SK-N-SH (cell line): ENCODE measurements at regions not wholly inside any gene's neighbourhood (a gene's known extent, or its start where the extent isn't known, plus 50 kb on each side); places are given as distances from the start of the nearest gene placed in this dataset.

ENCODE experiments used
- CTCF ChIA-PET: fragments of 300-600, 350-600 bp; formaldehyde crosslinking; extraction: SDS; loops from one replicate; lab custom pipeline; 2021; lab: Yijun Ruan, JAX
- POLR2A ChIA-PET: fragments of 350-600 bp; sonication (Branson Sonifier 250); formaldehyde crosslinking; extraction: SDS; loops from one replicate; lab custom pipeline; 2020; ENCODE audit warnings: antibody characterized with exemption, inconsistent platforms; lab: Yijun Ruan, JAX
- DNase-seq: peaks from one replicate; pipeline ENCODE4 v3.0.0; 2012
- H2AFZ ChIP-seq: fragments of 200-600 bp; sonication (generic); 2 replicates; pipeline ENCODE4 v1.8.1; 2016; ENCODE audit warnings: antibody characterized with exemption, mild to moderate bottlenecking, low read depth
- H3F3A ChIP-seq: fragments of 200-600 bp; sonication (generic); replicated peaks from 2 replicates; pipeline ENCODE3; 2016; ENCODE audit warnings: antibody characterized with exemption, mild to moderate bottlenecking; ENCODE audit not compliant: insufficient read depth
- H3K27ac ChIP-seq, 2 experiments: fragments of 200-500 bp in 1 of 2; fragments of 200-600 bp in 1 of 2; sonication (Bioruptor generic) in 1 of 2; sonication (generic), shearing (Covaris generic) in 1 of 2; 2 replicates each; pipeline versions ENCODE4 v1.5.1 to v1.6.1; 2014 to 2016; ENCODE audit warnings: low read depth in 2 of 2, inconsistent platforms in 1 of 2, low read length in 1 of 2, mild to moderate bottlenecking in 1 of 2, mixed read lengths in 1 of 2
- H3K27me3 ChIP-seq: fragments of 200-600 bp; sonication (generic), shearing (Covaris generic); 2 replicates; pipeline ENCODE4 v1.6.1; 2016; ENCODE audit warnings: mixed run types; ENCODE audit not compliant: insufficient read depth
- H3K36me3 ChIP-seq, 2 experiments: fragments of 200-500 bp in 1 of 2; fragments of 200-600 bp in 1 of 2; sonication (Bioruptor generic) in 1 of 2; sonication (generic) in 1 of 2; replicated peaks in 1 of 2; 2 replicates each; pipeline versions ENCODE3 to v1.5.1; 2014 to 2016; ENCODE audit warnings: low read length in 1 of 2, mild to moderate bottlenecking in 1 of 2; ENCODE audit not compliant: insufficient read depth in 2 of 2, control insufficient read depth in 1 of 2
- H3K4me1 ChIP-seq, 2 experiments: fragments of 200-500 bp in 1 of 2; fragments of 200-600 bp in 1 of 2; sonication (Bioruptor generic) in 1 of 2; sonication (generic), shearing (Covaris generic) in 1 of 2; 2 replicates each; pipeline versions ENCODE4 v1.5.1 to v1.6.1; 2014 to 2016; ENCODE audit warnings: low read depth in 1 of 2, low read length in 1 of 2, mixed run types in 1 of 2; ENCODE audit not compliant: insufficient read depth in 2 of 2, control insufficient read depth in 1 of 2
- H3K4me2 ChIP-seq: fragments of 200-600 bp; sonication (generic), shearing (Covaris generic); 2 replicates; pipeline ENCODE4 v1.6.1; 2017; ENCODE audit warnings: mixed run types
- H3K4me3 ChIP-seq, 2 experiments: fragments of 200-500 bp in 1 of 2; fragments of 200-600 bp in 1 of 2; sonication (Bioruptor generic) in 1 of 2; sonication (generic), shearing (Covaris generic) in 1 of 2; 2 replicates each; pipeline versions ENCODE4 v1.5.1 to v1.8.1; 2014 to 2016; ENCODE audit warnings: low read depth in 2 of 2, inconsistent platforms in 1 of 2, low read length in 1 of 2, mild to moderate bottlenecking in 1 of 2, mixed read lengths in 1 of 2, moderate library complexity in 1 of 2
- H3K79me2 ChIP-seq: fragments of 200-600 bp; sonication (generic); 2 replicates; pipeline ENCODE4 v1.8.1; 2017; ENCODE audit warnings: mild to moderate bottlenecking; ENCODE audit not compliant: insufficient read depth
- H3K9ac ChIP-seq: fragments of 200-600 bp; sonication (generic); 2 replicates; pipeline ENCODE4 v1.6.1; 2017; ENCODE audit warnings: mixed run types
- H3K9me2 ChIP-seq: fragments of 200-600 bp; sonication (generic); 2 replicates; pipeline ENCODE4 v1.6.1; 2017; ENCODE audit warnings: mixed run types
- H3K9me3 ChIP-seq: fragments of 200-600 bp; sonication (generic); 2 replicates; pipeline ENCODE4 v1.6.1; 2017; ENCODE audit warnings: mixed run types, mild to moderate bottlenecking, moderate library complexity
- H4K20me1 ChIP-seq: fragments of 200-600 bp; sonication (generic); 2 replicates; pipeline ENCODE4 v1.6.1; 2017; ENCODE audit warnings: mild to moderate bottlenecking, mixed run types; ENCODE audit not compliant: insufficient read depth
- CHD2 ChIP-seq: fragments of 150-350 bp; IDR thresholded peaks from 2 replicates; pipeline ENCODE4 v1.6.1; 2018; ENCODE audit warnings: low read length; ENCODE audit not compliant: partially characterized antibody
- CTCF ChIP-seq: fragments of 200-600 bp; sonication (generic); IDR thresholded peaks from 2 replicates; pipeline ENCODE4 v1.6.1; 2017; ENCODE audit warnings: antibody characterized with exemption, mild to moderate bottlenecking, moderate library complexity
- EP300 ChIP-seq, 2 experiments: IDR thresholded peaks; 2 replicates each; pipeline versions ENCODE4 v1.4.0 to v1.6.1; 2012; ENCODE audit warnings: borderline replicate concordance in 1 of 2, low read depth in 1 of 2, low read length in 1 of 2
- EZH2phosphoT487 ChIP-seq: fragments of 200-600 bp; sonication (generic); IDR thresholded peaks from 2 replicates; pipeline ENCODE4 v1.6.1; 2017; ENCODE audit warnings: low read depth, mixed run types, mild to moderate bottlenecking, antibody characterized with exemption, moderate library complexity, borderline replicate concordance
- FOXJ3 ChIP-seq: sonication (generic); formaldehyde crosslinking; IDR thresholded peaks from 2 replicates; pipeline ENCODE4 v1.5.1; 2020; ENCODE audit warnings: mild to moderate bottlenecking, missing genetic modification reagents
- FOXM1 ChIP-seq: IDR thresholded peaks from 2 replicates; pipeline ENCODE4 v1.4.0; 2012; ENCODE audit warnings: low read depth, mild to moderate bottlenecking
- GABPA ChIP-seq: IDR thresholded peaks from 2 replicates; pipeline ENCODE4 v1.4.0; 2012; ENCODE audit warnings: low read depth, mild to moderate bottlenecking
- MEF2A ChIP-seq: IDR thresholded peaks from 2 replicates; pipeline ENCODE4 v1.4.0; 2012; ENCODE audit warnings: low read depth, borderline replicate concordance
- NFIC ChIP-seq: IDR thresholded peaks from 2 replicates; pipeline ENCODE4 v1.4.0; 2012; ENCODE audit warnings: borderline replicate concordance
- RCOR1 ChIP-seq: fragments of 150-350 bp; IDR thresholded peaks from 2 replicates; pipeline ENCODE4 v1.6.1; 2017; ENCODE audit warnings: antibody characterized with exemption, low read length
- SIN3A ChIP-seq: IDR thresholded peaks from 2 replicates; pipeline ENCODE4 v1.6.1; 2012; ENCODE audit warnings: low read depth, mild to moderate bottlenecking, low read length, moderate library complexity, borderline replicate concordance
- TAF1 ChIP-seq: IDR thresholded peaks from 2 replicates; pipeline ENCODE4 v1.6.1; 2012; ENCODE audit warnings: low read depth, mild to moderate bottlenecking, low read length, moderate library complexity, borderline replicate concordance
- YY1 ChIP-seq: IDR thresholded peaks from 2 replicates; pipeline ENCODE4 v1.4.0; 2012; ENCODE audit warnings: low read depth, mild to moderate bottlenecking
- WGBS: methylation state at CpG from one replicate; pipeline ENCODE4 v1.1.6; 2017; ENCODE audit warnings: low lambda C conversion rate; 5-methylcytosine and 5-hydroxymethylcytosine counted together
- TF ChIP-seq, protein P1 (sequence below): IDR thresholded peaks from 2 replicates; pipeline ENCODE4 v1.6.1; 2012; ENCODE audit warnings: mild to moderate bottlenecking, low read depth, low read length, moderate library complexity
- TF ChIP-seq, protein P2 (sequence below): IDR thresholded peaks from 2 replicates; pipeline ENCODE4 v1.4.0; 2012; ENCODE audit warnings: low read depth, borderline replicate concordance
- TF ChIP-seq, protein P3 (sequence below): IDR thresholded peaks from 2 replicates; pipeline ENCODE4 v1.4.0; 2012; ENCODE audit warnings: low read depth
- TF ChIP-seq, protein P4 (sequence below): IDR thresholded peaks from 2 replicates; pipeline ENCODE4 v1.4.0; 2012; ENCODE audit warnings: low read depth, borderline replicate concordance
- TF ChIP-seq, protein P5 (sequence below): fragments of 150-350 bp; IDR thresholded peaks from 2 replicates; pipeline ENCODE4 v1.6.1; 2016; ENCODE audit warnings: mild to moderate bottlenecking, low read depth, low read length

DNA sequence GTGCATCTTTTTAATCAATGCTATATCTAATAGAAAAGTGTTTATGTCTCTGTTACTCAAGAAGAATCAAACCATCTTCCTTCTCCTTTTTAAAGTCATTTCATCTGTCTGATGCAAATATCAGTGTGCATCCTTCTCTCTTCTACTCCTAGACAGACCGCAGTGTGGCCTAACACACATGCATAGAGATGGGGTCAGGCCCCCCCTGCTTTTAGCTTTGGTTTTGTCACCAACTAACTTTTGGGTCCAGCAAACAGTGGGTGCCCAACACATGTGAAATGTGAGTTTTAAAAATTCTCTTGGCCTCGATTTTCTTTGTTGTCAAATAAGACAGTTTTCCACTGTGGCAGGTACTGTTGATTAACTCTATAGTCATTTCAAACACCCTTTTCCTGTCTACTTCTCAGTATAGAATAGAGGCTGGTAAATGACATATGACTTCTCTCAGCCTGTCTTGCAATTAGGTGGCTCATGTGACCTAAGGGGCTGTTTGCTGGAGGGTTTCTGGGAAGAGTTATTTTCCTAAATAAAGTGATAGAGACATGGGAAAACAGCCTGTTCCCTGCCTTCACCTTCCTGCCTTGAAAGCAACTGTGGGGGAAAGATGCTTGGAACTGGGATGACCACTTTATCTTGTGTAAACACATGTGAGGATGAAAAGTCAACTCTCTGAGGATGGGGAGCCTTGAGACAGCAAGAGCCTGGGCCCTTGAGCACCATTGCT lies 65.7 kb upstream of the DARS1 start:
- ChIA-PET CTCF (no interaction called here), POLR2A (no interaction called here)
- 33% methylated on average over 2 of the region's 2 CpGs for WGBS

More for the DNA sequence above, 65.7 kb upstream of the DARS1 start:
- no peak overlapping the region for H3K4me3 ChIP-seq
- H3K9ac ChIP-seq, result no peak overlapping the region
- DNase-seq, result no peak
- no peaks in the 10 kb centered on the region for H3K9me2 ChIP-seq
- H3K4me2 ChIP-seq, result no peak overlapping the region
- no peaks in the 10 kb centered on the region for H4K20me1 ChIP-seq
- no peaks in the 10 kb centered on the region for H3K36me3 ChIP-seq
- no peaks in the 10 kb centered on the region for H3K79me2 ChIP-seq
- TF ChIP-seq TAF1 (no peak), EZH2phosphoT487 (no peak), NFIC (no peak), CTCF (no peak), YY1 (no peak), CHD2 (no peak), MEF2A (no peak), FOXJ3 (CRISPR knock-in tag) (no peak), SIN3A (no peak), EP300 (IDR thresholded peaks at IDR 0.05; ENCODE audit: borderline replicate concordance in 1 of 2, low read depth in 1 of 2, low read length in 1 of 2) (no peak), GABPA (no peak), FOXM1 (no peak), RCOR1 (no peak)
- TF ChIP-seq, protein P1, sequence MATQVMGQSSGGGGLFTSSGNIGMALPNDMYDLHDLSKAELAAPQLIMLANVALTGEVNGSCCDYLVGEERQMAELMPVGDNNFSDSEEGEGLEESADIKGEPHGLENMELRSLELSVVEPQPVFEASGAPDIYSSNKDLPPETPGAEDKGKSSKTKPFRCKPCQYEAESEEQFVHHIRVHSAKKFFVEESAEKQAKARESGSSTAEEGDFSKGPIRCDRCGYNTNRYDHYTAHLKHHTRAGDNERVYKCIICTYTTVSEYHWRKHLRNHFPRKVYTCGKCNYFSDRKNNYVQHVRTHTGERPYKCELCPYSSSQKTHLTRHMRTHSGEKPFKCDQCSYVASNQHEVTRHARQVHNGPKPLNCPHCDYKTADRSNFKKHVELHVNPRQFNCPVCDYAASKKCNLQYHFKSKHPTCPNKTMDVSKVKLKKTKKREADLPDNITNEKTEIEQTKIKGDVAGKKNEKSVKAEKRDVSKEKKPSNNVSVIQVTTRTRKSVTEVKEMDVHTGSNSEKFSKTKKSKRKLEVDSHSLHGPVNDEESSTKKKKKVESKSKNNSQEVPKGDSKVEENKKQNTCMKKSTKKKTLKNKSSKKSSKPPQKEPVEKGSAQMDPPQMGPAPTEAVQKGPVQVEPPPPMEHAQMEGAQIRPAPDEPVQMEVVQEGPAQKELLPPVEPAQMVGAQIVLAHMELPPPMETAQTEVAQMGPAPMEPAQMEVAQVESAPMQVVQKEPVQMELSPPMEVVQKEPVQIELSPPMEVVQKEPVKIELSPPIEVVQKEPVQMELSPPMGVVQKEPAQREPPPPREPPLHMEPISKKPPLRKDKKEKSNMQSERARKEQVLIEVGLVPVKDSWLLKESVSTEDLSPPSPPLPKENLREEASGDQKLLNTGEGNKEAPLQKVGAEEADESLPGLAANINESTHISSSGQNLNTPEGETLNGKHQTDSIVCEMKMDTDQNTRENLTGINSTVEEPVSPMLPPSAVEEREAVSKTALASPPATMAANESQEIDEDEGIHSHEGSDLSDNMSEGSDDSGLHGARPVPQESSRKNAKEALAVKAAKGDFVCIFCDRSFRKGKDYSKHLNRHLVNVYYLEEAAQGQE, result no peak
- TF ChIP-seq, protein P2, sequence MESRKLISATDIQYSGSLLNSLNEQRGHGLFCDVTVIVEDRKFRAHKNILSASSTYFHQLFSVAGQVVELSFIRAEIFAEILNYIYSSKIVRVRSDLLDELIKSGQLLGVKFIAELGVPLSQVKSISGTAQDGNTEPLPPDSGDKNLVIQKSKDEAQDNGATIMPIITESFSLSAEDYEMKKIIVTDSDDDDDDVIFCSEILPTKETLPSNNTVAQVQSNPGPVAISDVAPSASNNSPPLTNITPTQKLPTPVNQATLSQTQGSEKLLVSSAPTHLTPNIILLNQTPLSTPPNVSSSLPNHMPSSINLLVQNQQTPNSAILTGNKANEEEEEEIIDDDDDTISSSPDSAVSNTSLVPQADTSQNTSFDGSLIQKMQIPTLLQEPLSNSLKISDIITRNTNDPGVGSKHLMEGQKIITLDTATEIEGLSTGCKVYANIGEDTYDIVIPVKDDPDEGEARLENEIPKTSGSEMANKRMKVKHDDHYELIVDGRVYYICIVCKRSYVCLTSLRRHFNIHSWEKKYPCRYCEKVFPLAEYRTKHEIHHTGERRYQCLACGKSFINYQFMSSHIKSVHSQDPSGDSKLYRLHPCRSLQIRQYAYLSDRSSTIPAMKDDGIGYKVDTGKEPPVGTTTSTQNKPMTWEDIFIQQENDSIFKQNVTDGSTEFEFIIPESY, result no peak
- TF ChIP-seq, protein P3, sequence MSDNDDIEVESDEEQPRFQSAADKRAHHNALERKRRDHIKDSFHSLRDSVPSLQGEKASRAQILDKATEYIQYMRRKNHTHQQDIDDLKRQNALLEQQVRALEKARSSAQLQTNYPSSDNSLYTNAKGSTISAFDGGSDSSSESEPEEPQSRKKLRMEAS, result no peak
- TF ChIP-seq, protein P4, sequence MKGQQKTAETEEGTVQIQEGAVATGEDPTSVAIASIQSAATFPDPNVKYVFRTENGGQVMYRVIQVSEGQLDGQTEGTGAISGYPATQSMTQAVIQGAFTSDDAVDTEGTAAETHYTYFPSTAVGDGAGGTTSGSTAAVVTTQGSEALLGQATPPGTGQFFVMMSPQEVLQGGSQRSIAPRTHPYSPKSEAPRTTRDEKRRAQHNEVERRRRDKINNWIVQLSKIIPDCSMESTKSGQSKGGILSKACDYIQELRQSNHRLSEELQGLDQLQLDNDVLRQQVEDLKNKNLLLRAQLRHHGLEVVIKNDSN, result no peak
- TF ChIP-seq, protein P5, sequence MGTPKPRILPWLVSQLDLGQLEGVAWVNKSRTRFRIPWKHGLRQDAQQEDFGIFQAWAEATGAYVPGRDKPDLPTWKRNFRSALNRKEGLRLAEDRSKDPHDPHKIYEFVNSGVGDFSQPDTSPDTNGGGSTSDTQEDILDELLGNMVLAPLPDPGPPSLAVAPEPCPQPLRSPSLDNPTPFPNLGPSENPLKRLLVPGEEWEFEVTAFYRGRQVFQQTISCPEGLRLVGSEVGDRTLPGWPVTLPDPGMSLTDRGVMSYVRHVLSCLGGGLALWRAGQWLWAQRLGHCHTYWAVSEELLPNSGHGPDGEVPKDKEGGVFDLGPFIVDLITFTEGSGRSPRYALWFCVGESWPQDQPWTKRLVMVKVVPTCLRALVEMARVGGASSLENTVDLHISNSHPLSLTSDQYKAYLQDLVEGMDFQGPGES, result no peak
- TF ChIP-seq, all 33 proteins: peak for 0
- Histone ChIP-seq H3K27me3 (no peaks in the 10 kb centered on the region), H3F3A (no peaks in the 10 kb centered on the region), H2AFZ (no peak overlapping the region), H3K27ac (no peak overlapping the region), H3K4me1 (peaks cover 0 to 3% of the 10 kb centered on the region in 2 experiments; a peak in 1 of 4 replicates), H3K9me3 (no peaks in the 10 kb centered on the region)
